ENCODE measurements at regions not wholly inside any gene's neighbourhood (a gene's known extent, or its start where the extent isn't known, plus 50 kb on each side); places are given as distances from the start of the nearest gene placed in this dataset.
"Not testable (repeated sequence)": the region's sequence is repeated elsewhere in the genome, so short reads cannot be mapped to it uniquely, and the experiment has no call there.

DNA sequence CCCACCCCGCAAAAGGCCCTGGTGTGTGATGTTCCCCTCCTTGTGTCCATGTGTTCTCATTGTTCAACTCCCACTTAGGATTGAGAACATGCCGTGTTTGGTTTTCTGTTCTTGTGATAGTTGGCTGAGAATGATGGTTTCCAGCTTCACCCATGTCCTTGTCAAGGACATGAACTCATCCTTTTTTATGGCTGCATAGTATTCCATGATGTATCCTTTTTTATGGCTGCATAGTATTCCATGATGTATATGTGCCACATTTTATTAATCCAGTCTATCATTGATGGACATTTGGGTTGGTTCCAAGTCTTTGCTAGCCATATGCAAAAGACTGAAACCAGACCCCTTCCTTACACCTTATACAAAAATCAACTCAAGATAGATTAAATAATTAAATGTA lies 95.0 kb downstream of the ATOH1 start:
- H3K9me2 ChIP-seq (ENCODE audit: insufficient read depth); CTCF ChIA-PET; H3K27ac ChIP-seq (ENCODE audit: low read depth, low read length); H3K9me3 ChIP-seq (ENCODE audit: control insufficient read depth in 1 of 2, insufficient read depth in 1 of 2, low read depth in 1 of 2, low read length in 2 of 2); H3K4me1 ChIP-seq (ENCODE audit: control insufficient read depth in 1 of 2, insufficient read depth in 2 of 2, low read length in 2 of 2); intact Hi-C loops (cut with micrococcal nuclease); RAD21 ChIA-PET (ENCODE audit: low non-redundant PET in 1 of 2, low total read pairs in 2 of 2, uncharacterized antibody in 2 of 2, unreplicated experiment in 2 of 2); H4K20me1 ChIP-seq (ENCODE audit: insufficient read depth); H3K4me3 ChIP-seq (replicated peaks in 1 of 2; ENCODE audit: low read depth in 1 of 2, low read length in 2 of 2); H3K79me2 ChIP-seq (ENCODE audit: insufficient read depth, low read length); H3K27me3 ChIP-seq (ENCODE audit: insufficient read depth, low read length); POLR2A ChIA-PET; BruUV-seq (replicated peaks); H2AFZ ChIP-seq (ENCODE audit: low read depth, low read length, poor library complexity, severe bottlenecking); H3K9ac ChIP-seq (ENCODE audit: low read length); H3K4me2 ChIP-seq (ENCODE audit: low read length); DNase-seq (ENCODE audit: low read depth, low spot score); ATAC-seq; H3K36me3 ChIP-seq (ENCODE audit: control insufficient read depth in 1 of 2, insufficient read depth in 2 of 2, low read length in 2 of 2): not testable (repeated sequence)

DNA sequence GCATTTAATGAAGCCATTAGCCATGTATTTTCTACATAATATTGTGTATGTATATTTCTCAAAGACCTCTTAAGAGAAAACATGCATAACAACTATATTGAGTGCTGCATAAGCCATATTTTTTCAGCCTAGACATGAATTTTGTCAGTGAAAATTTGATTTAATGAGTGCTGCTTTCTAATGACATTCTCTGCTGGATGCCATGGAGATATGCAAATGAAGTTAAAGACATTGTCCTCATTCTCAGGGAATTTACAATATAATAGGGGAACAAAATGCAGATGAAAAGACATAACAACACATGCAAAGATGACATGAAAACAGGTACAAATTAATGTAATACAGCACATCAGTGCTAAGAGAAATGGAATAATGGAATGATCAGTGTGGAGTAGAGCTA lies 118.7 kb downstream of the ATOH1 start:
- Histone ChIP-seq H3K4me3 (replicated peaks in 1 of 2; ENCODE audit: low read depth in 1 of 2, low read length in 2 of 2) (no peak overlapping the region), H3K4me2 (ENCODE audit: low read length) (no peak overlapping the region)
- RAD21 ChIA-PET (ENCODE audit: low non-redundant PET in 1 of 2, low total read pairs in 2 of 2, uncharacterized antibody in 2 of 2, unreplicated experiment in 2 of 2) = no interaction called here

DNA sequence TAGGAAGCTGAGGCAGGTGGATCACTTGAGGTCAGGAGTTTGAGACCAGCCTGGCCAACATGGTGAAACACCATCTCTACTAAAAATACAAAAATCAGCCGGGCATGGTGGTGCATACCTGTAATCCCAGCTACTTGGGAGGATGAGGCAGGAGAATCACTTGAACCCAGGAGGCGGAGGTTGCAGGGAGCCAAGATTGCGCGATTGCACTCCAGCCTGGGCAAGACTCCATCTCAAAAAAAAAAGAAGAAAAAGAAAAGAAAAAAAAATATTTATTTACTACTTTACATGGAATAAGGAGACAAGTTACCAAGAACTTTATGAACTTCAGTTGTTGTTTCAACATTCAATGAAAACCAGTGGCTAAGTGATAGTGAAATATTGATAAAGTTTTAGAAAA lies 121.7 kb downstream of the ATOH1 start:
- ATAC-seq; H3K27ac ChIP-seq (ENCODE audit: low read depth, low read length); H3K79me2 ChIP-seq (ENCODE audit: insufficient read depth, low read length); BruUV-seq (replicated peaks); H2AFZ ChIP-seq (ENCODE audit: low read depth, low read length, poor library complexity, severe bottlenecking); RAD21 ChIA-PET (ENCODE audit: low non-redundant PET in 1 of 2, low total read pairs in 2 of 2, uncharacterized antibody in 2 of 2, unreplicated experiment in 2 of 2); H3K27me3 ChIP-seq (ENCODE audit: insufficient read depth, low read length); H3K9ac ChIP-seq (ENCODE audit: low read length); H3K36me3 ChIP-seq (ENCODE audit: control insufficient read depth in 1 of 2, insufficient read depth in 2 of 2, low read length in 2 of 2); H3K4me2 ChIP-seq (ENCODE audit: low read length); H3K4me1 ChIP-seq (ENCODE audit: control insufficient read depth in 1 of 2, insufficient read depth in 2 of 2, low read length in 2 of 2); H3K9me2 ChIP-seq (ENCODE audit: insufficient read depth); H3K9me3 ChIP-seq (ENCODE audit: control insufficient read depth in 1 of 2, insufficient read depth in 1 of 2, low read depth in 1 of 2, low read length in 2 of 2); H4K20me1 ChIP-seq (ENCODE audit: insufficient read depth); intact Hi-C loops (cut with micrococcal nuclease); DNase-seq (ENCODE audit: low read depth, low spot score); POLR2A ChIA-PET; H3K4me3 ChIP-seq (replicated peaks in 1 of 2; ENCODE audit: low read depth in 1 of 2, low read length in 2 of 2); CTCF ChIA-PET: not testable (repeated sequence)

More for the DNA sequence above, 118.7 kb downstream of the ATOH1 start:
- Histone ChIP-seq H3K27me3 (ENCODE audit: insufficient read depth, low read length) (no peaks in the 10 kb centered on the region), H3K9ac (ENCODE audit: low read length) (no peak overlapping the region), H3K79me2 (ENCODE audit: insufficient read depth, low read length) (no peaks in the 10 kb centered on the region), H3K9me2 (ENCODE audit: insufficient read depth) (no peaks in the 10 kb centered on the region), H4K20me1 (ENCODE audit: insufficient read depth) (no peaks in the 10 kb centered on the region), H3K9me3 (ENCODE audit: control insufficient read depth in 1 of 2, insufficient read depth in 1 of 2, low read depth in 1 of 2, low read length in 2 of 2) (no peaks in the 10 kb centered on the region), H3K36me3 (ENCODE audit: control insufficient read depth in 1 of 2, insufficient read depth in 2 of 2, low read length in 2 of 2) (no peaks in the 10 kb centered on the region), H2AFZ (ENCODE audit: low read depth, low read length, poor library complexity, severe bottlenecking) (no peak overlapping the region), H3K4me1 (ENCODE audit: control insufficient read depth in 1 of 2, insufficient read depth in 2 of 2, low read length in 2 of 2) (no peaks in the 10 kb centered on the region), H3K27ac (ENCODE audit: low read depth, low read length) (no peak overlapping the region)
- TF ChIP-seq, protein P1, sequence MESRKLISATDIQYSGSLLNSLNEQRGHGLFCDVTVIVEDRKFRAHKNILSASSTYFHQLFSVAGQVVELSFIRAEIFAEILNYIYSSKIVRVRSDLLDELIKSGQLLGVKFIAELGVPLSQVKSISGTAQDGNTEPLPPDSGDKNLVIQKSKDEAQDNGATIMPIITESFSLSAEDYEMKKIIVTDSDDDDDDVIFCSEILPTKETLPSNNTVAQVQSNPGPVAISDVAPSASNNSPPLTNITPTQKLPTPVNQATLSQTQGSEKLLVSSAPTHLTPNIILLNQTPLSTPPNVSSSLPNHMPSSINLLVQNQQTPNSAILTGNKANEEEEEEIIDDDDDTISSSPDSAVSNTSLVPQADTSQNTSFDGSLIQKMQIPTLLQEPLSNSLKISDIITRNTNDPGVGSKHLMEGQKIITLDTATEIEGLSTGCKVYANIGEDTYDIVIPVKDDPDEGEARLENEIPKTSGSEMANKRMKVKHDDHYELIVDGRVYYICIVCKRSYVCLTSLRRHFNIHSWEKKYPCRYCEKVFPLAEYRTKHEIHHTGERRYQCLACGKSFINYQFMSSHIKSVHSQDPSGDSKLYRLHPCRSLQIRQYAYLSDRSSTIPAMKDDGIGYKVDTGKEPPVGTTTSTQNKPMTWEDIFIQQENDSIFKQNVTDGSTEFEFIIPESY (IDR thresholded peaks at IDR 0.05; ENCODE audit: extremely low read depth, insufficient replicate concordance, low read length) = no peak
- ChIA-PET CTCF (no interaction called here), POLR2A (no interaction called here)
- no peak for DNase-seq (ENCODE audit: low read depth, low spot score)
- intact Hi-C loops (cut with micrococcal nuclease) = no loop called here
- BruUV-seq (replicated peaks) = no TSS peak
- no peak for ATAC-seq

Measured in HCT116 (cell line).